Cardiac muscle cell (in vitro differentiated cells and primary cell): ENCODE measurements at regions not wholly inside any gene's neighbourhood (a gene's known extent, or its start where the extent isn't known, plus 50 kb on each side); places are given as distances from the start of the nearest gene placed in this dataset.

Experiments
- DNase-seq, 2 donors: peaks; one replicate each; pipeline versions ENCODE4 v3.0.0 to v3.0.0-alpha.2; 2010 to 2017; ENCODE audit warnings: low read depth in 1 of 2, low spot score in 1 of 2
- H3K27ac ChIP-seq: fragments of 200-600 bp; sonication (generic); 2 replicates; pipeline ENCODE4 v1.5.1; 2016
- H3K27me3 ChIP-seq: fragments of 200-600 bp; sonication (generic); 2 replicates; pipeline ENCODE4 v1.6.0; 2016; ENCODE audit warnings: control low read depth
- H3K36me3 ChIP-seq: fragments of 200-600 bp; sonication (generic); 2 replicates; pipeline ENCODE4 v1.5.1; 2016; ENCODE audit warnings: control low read depth
- H3K4me1 ChIP-seq: fragments of 200-600 bp; sonication (generic); 2 replicates; pipeline ENCODE4 v1.8.1; 2017; ENCODE audit warnings: low read depth, mild to moderate bottlenecking, mixed run types
- H3K4me3 ChIP-seq: fragments of 200-600 bp; sonication (generic); 2 replicates; pipeline ENCODE4 v1.5.1; 2016; ENCODE audit warnings: mild to moderate bottlenecking
- H3K9me3 ChIP-seq: fragments of 200-600 bp; sonication (generic); 2 replicates; pipeline ENCODE4 v1.5.1; 2017; ENCODE audit warnings: low read depth, mild to moderate bottlenecking, control low read depth
- CTCF ChIP-seq: IDR thresholded peaks from 2 replicates; pipeline ENCODE4 v1.5.1; 2012; ENCODE audit warnings: low read depth, mild to moderate bottlenecking, low read length

DNA sequence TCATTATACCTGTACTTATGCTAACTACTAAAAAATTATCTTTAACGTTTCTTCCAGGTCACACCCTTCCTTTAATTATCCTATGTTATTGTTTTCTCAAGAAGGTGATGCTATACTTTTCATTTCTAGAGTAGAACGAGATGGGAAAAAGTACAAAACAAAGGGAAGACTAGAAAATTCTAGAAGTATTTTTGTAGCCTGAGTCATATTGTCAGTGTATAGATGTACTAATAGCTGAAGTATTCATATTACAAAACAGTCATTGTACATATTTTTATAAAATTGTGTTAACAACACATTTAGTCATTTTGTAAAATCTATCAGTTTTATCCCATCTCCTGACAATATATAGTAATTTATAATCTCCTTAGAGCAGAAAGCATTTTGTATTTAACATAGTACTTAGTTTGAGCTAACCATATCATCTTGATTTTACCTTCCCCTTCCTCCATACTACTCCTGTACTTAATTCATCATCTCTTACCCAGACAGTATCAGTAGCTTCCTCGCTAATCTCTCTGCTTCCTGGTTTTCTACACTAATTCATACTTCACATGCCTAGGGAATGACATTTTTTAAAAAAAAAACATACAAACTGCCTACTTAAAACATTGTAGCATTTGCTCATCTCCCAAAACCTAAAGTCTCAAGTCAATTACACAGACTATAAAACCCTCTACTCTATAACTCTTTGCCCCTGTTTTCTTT lies 920.9 kb downstream of the RPS29 start:
- no peak for DNase-seq
- Histone ChIP-seq H3K27ac (no peak overlapping the region), H3K4me3 (no peak overlapping the region), H3K36me3 (no peaks in the 10 kb centered on the region), H3K27me3 (no peaks in the 10 kb centered on the region), H3K4me1 (no peaks in the 10 kb centered on the region), H3K9me3 (no peaks in the 10 kb centered on the region)
- no peak for TF ChIP-seq CTCF

- Histone ChIP-seq H3K4me1 (no peaks in the 10 kb centered on the region), H3K9me3 (no peaks in the 10 kb centered on the region), H3K4me3 (no peak overlapping the region), H3K27ac (no peak overlapping the region), H3K36me3 (no peaks in the 10 kb centered on the region), H3K27me3 (no peaks in the 10 kb centered on the region)
- no peak for DNase-seq
- no peak for TF ChIP-seq CTCF
Measured at GRCh38 chr14:48643241-48643640, 942.9 kb downstream of the RPS29 start.

GRCh38 chr14:48628870-48629269 lies 953.5 kb upstream of the MDGA2 start:
- no peak for DNase-seq
- H3K27ac ChIP-seq: no peak overlapping the region
- H3K4me3 ChIP-seq: no peak overlapping the region
- no peaks in the 10 kb centered on the region for H3K9me3 ChIP-seq
- H3K27me3 ChIP-seq: no peaks in the 10 kb centered on the region
- H3K4me1 ChIP-seq: no peaks in the 10 kb centered on the region
- no peaks in the 10 kb centered on the region for H3K36me3 ChIP-seq
- TF ChIP-seq CTCF: no peak

DNA sequence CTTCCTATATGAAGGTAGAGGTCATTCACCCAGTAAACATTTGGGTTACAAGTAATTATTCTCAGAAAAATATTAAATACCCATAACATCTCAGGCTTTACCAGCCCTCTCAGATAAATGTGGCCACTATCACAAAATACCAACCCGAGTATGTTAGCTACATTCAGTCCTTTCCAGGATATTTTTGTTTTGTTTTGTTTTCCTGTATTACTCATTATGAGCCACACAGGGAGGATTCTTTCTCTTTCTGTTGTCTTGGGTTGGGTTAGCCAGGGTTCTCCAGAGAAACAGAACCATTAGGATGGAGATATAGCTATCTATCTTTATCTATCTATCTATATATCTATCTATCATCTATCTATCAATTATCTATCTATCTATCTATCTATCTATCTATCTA lies 947.6 kb upstream of the MDGA2 start:
- no peak for TF ChIP-seq CTCF
- no peak for DNase-seq
- no peaks in the 10 kb centered on the region for H3K27me3 ChIP-seq
- no peaks in the 10 kb centered on the region for H3K4me1 ChIP-seq
- no peaks in the 10 kb centered on the region for H3K9me3 ChIP-seq
- no peak overlapping the region for H3K4me3 ChIP-seq
- H3K36me3 ChIP-seq: no peaks in the 10 kb centered on the region
- H3K27ac ChIP-seq: no peak overlapping the region

DNA sequence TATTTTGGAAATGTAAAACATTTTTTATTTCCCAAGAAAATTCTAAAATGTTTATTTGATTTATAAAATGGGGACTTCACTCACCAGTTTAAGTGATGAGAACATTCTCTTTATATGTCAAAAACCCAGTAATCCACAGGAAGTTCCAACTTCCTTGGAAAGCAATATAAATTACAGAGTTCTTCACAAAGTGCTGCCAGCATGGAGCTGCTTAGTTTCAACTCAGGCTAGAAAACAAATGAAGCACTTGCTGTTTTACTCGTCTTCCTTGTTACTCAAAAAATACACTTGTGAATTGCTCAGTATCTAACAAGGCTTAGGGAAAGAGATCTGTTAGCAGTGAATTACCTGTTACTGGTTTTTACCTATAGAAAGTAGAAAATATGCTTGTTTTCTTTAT lies 942.7 kb upstream of the MDGA2 start:
- H3K4me3 ChIP-seq: no peak overlapping the region
- no peaks in the 10 kb centered on the region for H3K36me3 ChIP-seq
- no peaks in the 10 kb centered on the region for H3K9me3 ChIP-seq
- no peak for DNase-seq
- no peaks in the 10 kb centered on the region for H3K4me1 ChIP-seq
- no peaks in the 10 kb centered on the region for H3K27me3 ChIP-seq
- H3K27ac ChIP-seq: no peak overlapping the region
- TF ChIP-seq CTCF: no peak
